GM12878 (cell line): ENCODE measurements at regions not wholly inside any gene's neighbourhood (a gene's known extent, or its start where the extent isn't known, plus 50 kb on each side); places are given as distances from the start of the nearest gene placed in this dataset.

Source experiments
- BACH1 ChIP-seq: fragments of 450-650 bp; IDR thresholded peaks from 2 replicates; pipeline ENCODE4 v1.6.1; 2017; ENCODE audit warnings: mild to moderate bottlenecking, borderline replicate concordance
- CREB1 ChIP-seq: IDR thresholded peaks from 2 replicates; pipeline ENCODE4 v1.6.1; 2012; ENCODE audit warnings: low read depth, mild to moderate bottlenecking, inconsistent platforms
- HDAC2 ChIP-seq: fragments of 200-600 bp; sonication (generic); IDR thresholded peaks from 2 replicates; pipeline ENCODE4 v1.6.1; 2017
- JUNB ChIP-seq: IDR thresholded peaks from 2 replicates; pipeline ENCODE4 v1.6.1; 2016; ENCODE audit warnings: antibody characterized with exemption, mild to moderate bottlenecking
- MEF2B ChIP-seq: fragments of 450-650 bp; IDR thresholded peaks from 2 replicates; pipeline ENCODE4 v1.6.1; 2018; ENCODE audit warnings: mild to moderate bottlenecking, moderate library complexity; ENCODE audit not compliant: partially characterized antibody, poor library complexity, severe bottlenecking
- MYC ChIP-seq: IDR thresholded peaks from 2 replicates; pipeline ENCODE4 v1.6.1; 2011; ENCODE audit warnings: mild to moderate bottlenecking, low read length, moderate library complexity, inconsistent platforms; ENCODE audit not compliant: insufficient read depth, insufficient replicate concordance, insufficient read length, severe bottlenecking
- NFXL1 ChIP-seq: fragments of 450-650 bp; IDR thresholded peaks from 2 replicates; pipeline ENCODE4 v1.6.1; 2017; ENCODE audit warnings: antibody characterized with exemption, mild to moderate bottlenecking, borderline replicate concordance
- TCF12 ChIP-seq: IDR thresholded peaks from 2 replicates; pipeline ENCODE4 v1.6.1; 2011; ENCODE audit warnings: low read depth, mild to moderate bottlenecking, low read length
- TCF7 ChIP-seq: IDR thresholded peaks from 2 replicates; pipeline ENCODE4 v1.6.1; 2014; ENCODE audit warnings: antibody characterized with exemption, borderline replicate concordance
- TF ChIP-seq, protein P1 (sequence below): fragments of 450-650 bp; formaldehyde crosslinking; IDR thresholded peaks from 2 replicates; pipeline ENCODE4 v1.4.0; 2020; ENCODE audit warnings: mild to moderate bottlenecking, moderate library complexity
- TF ChIP-seq, protein P2 (sequence below): fragments of 450-650 bp; formaldehyde crosslinking; IDR thresholded peaks from 2 replicates; pipeline ENCODE4 v1.5.0; 2022; ENCODE audit warnings: mild to moderate bottlenecking, missing genetic modification characterization
- TF ChIP-seq, protein P3 (sequence below): fragments of 150-350 bp; IDR thresholded peaks from 2 replicates; pipeline ENCODE4 v1.6.1; 2016; ENCODE audit warnings: low read depth, low read length
- TF ChIP-seq, protein P4 (sequence below): fragments of 450-650 bp; IDR thresholded peaks from 2 replicates; pipeline ENCODE4 v1.6.1; 2017; ENCODE audit warnings: mild to moderate bottlenecking

DNA sequence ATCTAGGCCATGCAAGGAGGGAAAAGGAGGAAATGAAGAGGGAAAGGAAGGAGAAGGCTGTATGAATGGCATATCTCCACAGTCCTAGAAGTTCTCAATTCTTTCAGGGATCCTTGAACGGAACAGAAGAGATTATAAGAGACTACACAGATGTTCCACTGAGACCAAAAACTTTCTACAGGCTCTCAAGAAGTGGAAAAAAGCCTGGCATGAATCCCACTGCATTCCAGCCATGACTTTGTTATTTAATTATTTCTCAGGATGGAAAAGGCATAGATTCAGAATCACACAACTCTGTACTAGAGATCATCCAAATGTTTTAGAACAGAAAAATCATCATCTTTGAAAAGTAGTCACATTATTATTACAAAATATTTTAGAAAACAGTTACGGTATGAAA is 131.7 kb upstream of the CDH20 start (continued):
- TF ChIP-seq, protein P1, sequence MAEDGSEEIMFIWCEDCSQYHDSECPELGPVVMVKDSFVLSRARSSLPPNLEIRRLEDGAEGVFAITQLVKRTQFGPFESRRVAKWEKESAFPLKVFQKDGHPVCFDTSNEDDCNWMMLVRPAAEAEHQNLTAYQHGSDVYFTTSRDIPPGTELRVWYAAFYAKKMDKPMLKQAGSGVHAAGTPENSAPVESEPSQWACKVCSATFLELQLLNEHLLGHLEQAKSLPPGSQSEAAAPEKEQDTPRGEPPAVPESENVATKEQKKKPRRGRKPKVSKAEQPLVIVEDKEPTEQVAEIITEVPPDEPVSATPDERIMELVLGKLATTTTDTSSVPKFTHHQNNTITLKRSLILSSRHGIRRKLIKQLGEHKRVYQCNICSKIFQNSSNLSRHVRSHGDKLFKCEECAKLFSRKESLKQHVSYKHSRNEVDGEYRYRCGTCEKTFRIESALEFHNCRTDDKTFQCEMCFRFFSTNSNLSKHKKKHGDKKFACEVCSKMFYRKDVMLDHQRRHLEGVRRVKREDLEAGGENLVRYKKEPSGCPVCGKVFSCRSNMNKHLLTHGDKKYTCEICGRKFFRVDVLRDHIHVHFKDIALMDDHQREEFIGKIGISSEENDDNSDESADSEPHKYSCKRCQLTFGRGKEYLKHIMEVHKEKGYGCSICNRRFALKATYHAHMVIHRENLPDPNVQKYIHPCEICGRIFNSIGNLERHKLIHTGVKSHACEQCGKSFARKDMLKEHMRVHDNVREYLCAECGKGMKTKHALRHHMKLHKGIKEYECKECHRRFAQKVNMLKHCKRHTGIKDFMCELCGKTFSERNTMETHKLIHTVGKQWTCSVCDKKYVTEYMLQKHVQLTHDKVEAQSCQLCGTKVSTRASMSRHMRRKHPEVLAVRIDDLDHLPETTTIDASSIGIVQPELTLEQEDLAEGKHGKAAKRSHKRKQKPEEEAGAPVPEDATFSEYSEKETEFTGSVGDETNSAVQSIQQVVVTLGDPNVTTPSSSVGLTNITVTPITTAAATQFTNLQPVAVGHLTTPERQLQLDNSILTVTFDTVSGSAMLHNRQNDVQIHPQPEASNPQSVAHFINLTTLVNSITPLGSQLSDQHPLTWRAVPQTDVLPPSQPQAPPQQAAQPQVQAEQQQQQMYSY (CRISPR knock-in tag): no peak
- TF ChIP-seq, protein P2, sequence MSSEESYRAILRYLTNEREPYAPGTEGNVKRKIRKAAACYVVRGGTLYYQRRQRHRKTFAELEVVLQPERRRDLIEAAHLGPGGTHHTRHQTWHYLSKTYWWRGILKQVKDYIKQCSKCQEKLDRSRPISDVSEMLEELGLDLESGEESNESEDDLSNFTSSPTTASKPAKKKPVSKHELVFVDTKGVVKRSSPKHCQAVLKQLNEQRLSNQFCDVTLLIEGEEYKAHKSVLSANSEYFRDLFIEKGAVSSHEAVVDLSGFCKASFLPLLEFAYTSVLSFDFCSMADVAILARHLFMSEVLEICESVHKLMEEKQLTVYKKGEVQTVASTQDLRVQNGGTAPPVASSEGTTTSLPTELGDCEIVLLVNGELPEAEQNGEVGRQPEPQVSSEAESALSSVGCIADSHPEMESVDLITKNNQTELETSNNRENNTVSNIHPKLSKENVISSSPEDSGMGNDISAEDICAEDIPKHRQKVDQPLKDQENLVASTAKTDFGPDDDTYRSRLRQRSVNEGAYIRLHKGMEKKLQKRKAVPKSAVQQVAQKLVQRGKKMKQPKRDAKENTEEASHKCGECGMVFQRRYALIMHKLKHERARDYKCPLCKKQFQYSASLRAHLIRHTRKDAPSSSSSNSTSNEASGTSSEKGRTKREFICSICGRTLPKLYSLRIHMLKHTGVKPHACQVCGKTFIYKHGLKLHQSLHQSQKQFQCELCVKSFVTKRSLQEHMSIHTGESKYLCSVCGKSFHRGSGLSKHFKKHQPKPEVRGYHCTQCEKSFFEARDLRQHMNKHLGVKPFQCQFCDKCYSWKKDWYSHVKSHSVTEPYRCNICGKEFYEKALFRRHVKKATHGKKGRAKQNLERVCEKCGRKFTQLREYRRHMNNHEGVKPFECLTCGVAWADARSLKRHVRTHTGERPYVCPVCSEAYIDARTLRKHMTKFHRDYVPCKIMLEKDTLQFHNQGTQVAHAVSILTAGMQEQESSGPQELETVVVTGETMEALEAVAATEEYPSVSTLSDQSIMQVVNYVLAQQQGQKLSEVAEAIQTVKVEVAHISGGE (CRISPR knock-in tag): no peak
- no peak for TF ChIP-seq TCF12
- no peak for TF ChIP-seq JUNB
- no peak for TF ChIP-seq NFXL1
- TF ChIP-seq, protein P3, sequence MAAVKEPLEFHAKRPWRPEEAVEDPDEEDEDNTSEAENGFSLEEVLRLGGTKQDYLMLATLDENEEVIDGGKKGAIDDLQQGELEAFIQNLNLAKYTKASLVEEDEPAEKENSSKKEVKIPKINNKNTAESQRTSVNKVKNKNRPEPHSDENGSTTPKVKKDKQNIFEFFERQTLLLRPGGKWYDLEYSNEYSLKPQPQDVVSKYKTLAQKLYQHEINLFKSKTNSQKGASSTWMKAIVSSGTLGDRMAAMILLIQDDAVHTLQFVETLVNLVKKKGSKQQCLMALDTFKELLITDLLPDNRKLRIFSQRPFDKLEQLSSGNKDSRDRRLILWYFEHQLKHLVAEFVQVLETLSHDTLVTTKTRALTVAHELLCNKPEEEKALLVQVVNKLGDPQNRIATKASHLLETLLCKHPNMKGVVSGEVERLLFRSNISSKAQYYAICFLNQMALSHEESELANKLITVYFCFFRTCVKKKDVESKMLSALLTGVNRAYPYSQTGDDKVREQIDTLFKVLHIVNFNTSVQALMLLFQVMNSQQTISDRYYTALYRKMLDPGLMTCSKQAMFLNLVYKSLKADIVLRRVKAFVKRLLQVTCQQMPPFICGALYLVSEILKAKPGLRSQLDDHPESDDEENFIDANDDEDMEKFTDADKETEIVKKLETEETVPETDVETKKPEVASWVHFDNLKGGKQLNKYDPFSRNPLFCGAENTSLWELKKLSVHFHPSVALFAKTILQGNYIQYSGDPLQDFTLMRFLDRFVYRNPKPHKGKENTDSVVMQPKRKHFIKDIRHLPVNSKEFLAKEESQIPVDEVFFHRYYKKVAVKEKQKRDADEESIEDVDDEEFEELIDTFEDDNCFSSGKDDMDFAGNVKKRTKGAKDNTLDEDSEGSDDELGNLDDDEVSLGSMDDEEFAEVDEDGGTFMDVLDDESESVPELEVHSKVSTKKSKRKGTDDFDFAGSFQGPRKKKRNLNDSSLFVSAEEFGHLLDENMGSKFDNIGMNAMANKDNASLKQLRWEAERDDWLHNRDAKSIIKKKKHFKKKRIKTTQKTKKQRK: no peak
- no peak for TF ChIP-seq HDAC2
- TF ChIP-seq CREB1: no peak
- TF ChIP-seq MEF2B: no peak
- no peak for TF ChIP-seq TCF7
- TF ChIP-seq, protein P4, sequence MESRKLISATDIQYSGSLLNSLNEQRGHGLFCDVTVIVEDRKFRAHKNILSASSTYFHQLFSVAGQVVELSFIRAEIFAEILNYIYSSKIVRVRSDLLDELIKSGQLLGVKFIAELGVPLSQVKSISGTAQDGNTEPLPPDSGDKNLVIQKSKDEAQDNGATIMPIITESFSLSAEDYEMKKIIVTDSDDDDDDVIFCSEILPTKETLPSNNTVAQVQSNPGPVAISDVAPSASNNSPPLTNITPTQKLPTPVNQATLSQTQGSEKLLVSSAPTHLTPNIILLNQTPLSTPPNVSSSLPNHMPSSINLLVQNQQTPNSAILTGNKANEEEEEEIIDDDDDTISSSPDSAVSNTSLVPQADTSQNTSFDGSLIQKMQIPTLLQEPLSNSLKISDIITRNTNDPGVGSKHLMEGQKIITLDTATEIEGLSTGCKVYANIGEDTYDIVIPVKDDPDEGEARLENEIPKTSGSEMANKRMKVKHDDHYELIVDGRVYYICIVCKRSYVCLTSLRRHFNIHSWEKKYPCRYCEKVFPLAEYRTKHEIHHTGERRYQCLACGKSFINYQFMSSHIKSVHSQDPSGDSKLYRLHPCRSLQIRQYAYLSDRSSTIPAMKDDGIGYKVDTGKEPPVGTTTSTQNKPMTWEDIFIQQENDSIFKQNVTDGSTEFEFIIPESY: no peak
- no peak for TF ChIP-seq BACH1
- no peak for TF ChIP-seq MYC
